ENCODE measurements at regions not wholly inside any gene's neighbourhood (a gene's known extent, or its start where the extent isn't known, plus 50 kb on each side); places are given as distances from the start of the nearest gene placed in this dataset.

GRCh38 chr3:21109056-21109455, 642.0 kb downstream of the ZNF385D start:
- no peak for TF ChIP-seq POLR2A (IDR thresholded peaks at IDR 0.05)
- TF ChIP-seq CTCF (IDR thresholded peaks at IDR 0.05), result no peak
- no peak for TF ChIP-seq POLR2AphosphoS5 (IDR thresholded peaks at IDR 0.05)
- no peak for TF ChIP-seq EP300 (IDR thresholded peaks at IDR 0.05)
